Testis (tissue), 2 donors: ENCODE measurements at regions not wholly inside any gene's neighbourhood (a gene's known extent, or its start where the extent isn't known, plus 50 kb on each side); places are given as distances from the start of the nearest gene placed in this dataset.
A peak's percentile ranks its signal among the peaks of the same experiment; 100 is the strongest.

Experiments
- DNase-seq: peaks from one replicate; pipeline ENCODE4 v3.0.0-alpha.2; 2019
- H3K27ac ChIP-seq, 2 donors: fragments of 200-600 bp; sonication (generic); one replicate each; pipeline ENCODE4 v1.5.1; 2019
- H3K27me3 ChIP-seq: fragments of 200-600 bp; sonication (generic); one replicate; pipeline ENCODE4 v1.5.1; 2019
- H3K36me3 ChIP-seq: fragments of 200-600 bp; sonication (generic); one replicate; pipeline ENCODE4 v1.5.1; 2017; ENCODE audit warnings: low read depth; ENCODE audit errors: missing control alignments
- H3K4me1 ChIP-seq: fragments of 200-600 bp; sonication (generic); one replicate; pipeline ENCODE4 v1.5.1; 2019
- H3K4me3 ChIP-seq, 2 donors: fragments of 200-600 bp; sonication (generic); one replicate each; pipeline ENCODE4 v1.5.1; 2017 to 2019
- H3K9me3 ChIP-seq: fragments of 200-600 bp; sonication (generic); one replicate; pipeline ENCODE4 v1.5.1; 2017
- CTCF ChIP-seq, 3 experiments: fragments of 450-650 bp in 2 of 3; fragments of 200-600 bp in 1 of 3; sonication (generic) in 1 of 3; IDR thresholded peaks; one replicate each; pipeline ENCODE4 v1.5.1; 2016 to 2019; ENCODE audit warnings: antibody characterized with exemption in 3 of 3, mild to moderate bottlenecking in 2 of 3, moderate library complexity in 1 of 3
- POLR2A ChIP-seq: fragments of 450-650 bp; IDR thresholded peaks from one replicate; pipeline ENCODE4 v1.6.1; 2017; ENCODE audit warnings: antibody characterized with exemption, mild to moderate bottlenecking, moderate library complexity
- WGBS, 2 donors: methylation state at CpG; one replicate each; pipeline ENCODE4 v1.1.5; 2018; 5-methylcytosine and 5-hydroxymethylcytosine counted together
- intact Hi-C: fragments of 100-400 bp; cut with DNase I; formaldehyde crosslinking; loops from one replicate; pipeline ENCODE4 v1.15.1; 2023; ENCODE audit warnings: low total_unique reads

- TF ChIP-seq POLR2A (no peak), CTCF (IDR thresholded peaks at IDR 0.05) (no peak)
- no peaks in the 10 kb centered on the region for H3K27me3 ChIP-seq
- WGBS, 2 donors = 55 to 69% methylated on average over 2 of the region's 2 CpGs
- H3K27ac ChIP-seq = no peak overlapping the region
- H3K4me1 ChIP-seq = no peaks in the 10 kb centered on the region
- H3K36me3 ChIP-seq = no peaks in the 10 kb centered on the region
- no peak overlapping the region for H3K4me3 ChIP-seq
- no peaks in the 10 kb centered on the region for H3K9me3 ChIP-seq
- intact Hi-C loops = no loop called here
- no peak for DNase-seq
These were observed 118.4 kb downstream of the NXNL2 start for GRCh38 chr9:88653406-88653805.

- Histone ChIP-seq H3K27me3 (no peaks in the 10 kb centered on the region), H3K4me1 (no peaks in the 10 kb centered on the region), H3K27ac (no peak overlapping the region), H3K4me3 (no peak overlapping the region), H3K36me3 (no peaks in the 10 kb centered on the region), H3K9me3 (no peaks in the 10 kb centered on the region)
- no peak for DNase-seq
- 82 to 84% methylated on average over 3 of the region's 3 CpGs for WGBS, 2 donors
- intact Hi-C loops = no loop called here
- no peak for TF ChIP-seq CTCF (IDR thresholded peaks at IDR 0.05)
- no peak for TF ChIP-seq POLR2A
These were observed 118.9 kb downstream of the NXNL2 start for GRCh38 chr9:88653911-88654310.

- 51 to 52% methylated on average over 2 of the region's 2 CpGs for WGBS, 2 donors
- DNase-seq = no peak
- Histone ChIP-seq H3K4me1 (no peaks in the 10 kb centered on the region), H3K9me3 (no peaks in the 10 kb centered on the region), H3K27me3 (no peaks in the 10 kb centered on the region), H3K36me3 (no peaks in the 10 kb centered on the region), H3K27ac (no peak overlapping the region), H3K4me3 (no peak overlapping the region)
- no peak for TF ChIP-seq CTCF (IDR thresholded peaks at IDR 0.05)
- TF ChIP-seq POLR2A = no peak
- intact Hi-C loops = no loop called here
These were observed 122.9 kb downstream of the NXNL2 start for GRCh38 chr9:88657893-88658292.

- DNase-seq = peak; percentile 39
- intact Hi-C loops = no loop called here
- H3K9me3 ChIP-seq = no peaks in the 10 kb centered on the region
- no peaks in the 10 kb centered on the region for H3K4me1 ChIP-seq
- no peak overlapping the region for H3K27ac ChIP-seq
- H3K4me3 ChIP-seq = no peak overlapping the region
- no peaks in the 10 kb centered on the region for H3K36me3 ChIP-seq
- no peaks in the 10 kb centered on the region for H3K27me3 ChIP-seq
- no peak for TF ChIP-seq CTCF (IDR thresholded peaks at IDR 0.05)
- TF ChIP-seq POLR2A = no peak
- 34% methylated on average over 7 of the region's 7 CpGs for WGBS, 2 donors
These were observed 123.4 kb downstream of the NXNL2 start for GRCh38 chr9:88658311-88658822.

GRCh38 chr9:88659126-88659525 lies 124.1 kb downstream of the NXNL2 start:
- TF ChIP-seq CTCF (IDR thresholded peaks at IDR 0.05) (no peak), POLR2A (no peak)
- no peak for DNase-seq
- no peak overlapping the region for H3K27ac ChIP-seq
- H3K4me3 ChIP-seq = no peak overlapping the region
- intact Hi-C loops = no loop called here
- H3K4me1 ChIP-seq = no peaks in the 10 kb centered on the region
- H3K27me3 ChIP-seq = no peaks in the 10 kb centered on the region
- H3K36me3 ChIP-seq = no peaks in the 10 kb centered on the region
- no peaks in the 10 kb centered on the region for H3K9me3 ChIP-seq
- 93 to 94% methylated on average over 2 of the region's 2 CpGs for WGBS, 2 donors
